WTC11 (cell line): ENCODE measurements at regions not wholly inside any gene's neighbourhood (a gene's known extent, or its start where the extent isn't known, plus 50 kb on each side); places are given as distances from the start of the nearest gene placed in this dataset.

Experiments
- ATF3 ChIP-seq: sonication (generic); formaldehyde crosslinking; conservative IDR thresholded peaks from 2 replicates; pipeline ENCODE4 v1.8.1; 2022; ENCODE audit warnings: mild to moderate bottlenecking, missing genetic modification reagents
- CREB1 ChIP-seq: sonication (generic); formaldehyde crosslinking; IDR thresholded peaks from 2 replicates; pipeline ENCODE4 v1.8.0; 2023; ENCODE audit warnings: mild to moderate bottlenecking, missing genetic modification reagents
- CTCF ChIP-seq: fragments of 200-600 bp; IDR thresholded peaks from 2 replicates; pipeline ENCODE4 v1.8.0; 2022; ENCODE audit warnings: antibody characterized with exemption
- HMGXB4 ChIP-seq: sonication (generic); formaldehyde crosslinking; IDR thresholded peaks from 2 replicates; pipeline ENCODE4 v1.8.1; 2023; ENCODE audit warnings: mild to moderate bottlenecking, moderate library complexity, missing genetic modification reagents
- IRF1 ChIP-seq: sonication (generic); formaldehyde crosslinking; IDR thresholded peaks from 2 replicates; pipeline ENCODE4 v1.8.0; 2023; ENCODE audit warnings: missing genetic modification reagents
- JUN ChIP-seq: sonication (generic); formaldehyde crosslinking; IDR thresholded peaks from 2 replicates; pipeline ENCODE4 v1.8.0; 2023; ENCODE audit warnings: mild to moderate bottlenecking, missing genetic modification reagents
- NFYB ChIP-seq: sonication (generic); formaldehyde crosslinking; conservative IDR thresholded peaks from 2 replicates; pipeline ENCODE4 v1.8.0; 2022; ENCODE audit warnings: low read depth, missing genetic modification reagents
- NR2C2 ChIP-seq: sonication (generic); formaldehyde crosslinking; IDR thresholded peaks from 2 replicates; pipeline ENCODE4 v1.8.0; 2022; ENCODE audit warnings: mild to moderate bottlenecking, missing genetic modification reagents
- ZNF263 ChIP-seq: sonication (generic); formaldehyde crosslinking; IDR thresholded peaks from 2 replicates; pipeline ENCODE4 v1.8.1; 2022; ENCODE audit warnings: low read depth, mild to moderate bottlenecking, moderate library complexity, missing genetic modification reagents
- TF ChIP-seq, protein P1 (sequence below): sonication (generic); formaldehyde crosslinking; IDR thresholded peaks from 2 replicates; pipeline ENCODE4 v1.8.0; 2022; ENCODE audit warnings: mild to moderate bottlenecking, missing genetic modification reagents
- TF ChIP-seq, protein P2 (sequence below): sonication (generic); formaldehyde crosslinking; IDR thresholded peaks from 2 replicates; pipeline ENCODE4 v1.8.1; 2022; ENCODE audit warnings: low read depth, missing genetic modification reagents, borderline replicate concordance
- TF ChIP-seq, protein P3 (sequence below): sonication (generic); formaldehyde crosslinking; IDR thresholded peaks from 2 replicates; pipeline ENCODE4 v1.8.1; 2023; ENCODE audit warnings: mild to moderate bottlenecking, missing genetic modification reagents
- TF ChIP-seq, protein P4 (sequence below): fragments of 250-450 bp; sonication (Bioruptor Pico); IDR thresholded peaks from 2 replicates; pipeline ENCODE4 v1.8.0; 2021; ENCODE audit warnings: mild to moderate bottlenecking

- TF ChIP-seq CREB1 (CRISPR knock-in tag) (no peak), ATF3 (CRISPR knock-in tag) (no peak), IRF1 (CRISPR knock-in tag) (no peak), CTCF (no peak), NFYB (CRISPR knock-in tag) (no peak), JUN (CRISPR knock-in tag) (no peak), NR2C2 (CRISPR knock-in tag) (no peak), HMGXB4 (CRISPR knock-in tag) (no peak), ZNF263 (CRISPR knock-in tag) (no peak)
- TF ChIP-seq, protein P1, sequence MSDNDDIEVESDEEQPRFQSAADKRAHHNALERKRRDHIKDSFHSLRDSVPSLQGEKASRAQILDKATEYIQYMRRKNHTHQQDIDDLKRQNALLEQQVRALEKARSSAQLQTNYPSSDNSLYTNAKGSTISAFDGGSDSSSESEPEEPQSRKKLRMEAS (CRISPR knock-in tag): no peak
- TF ChIP-seq, protein P2, sequence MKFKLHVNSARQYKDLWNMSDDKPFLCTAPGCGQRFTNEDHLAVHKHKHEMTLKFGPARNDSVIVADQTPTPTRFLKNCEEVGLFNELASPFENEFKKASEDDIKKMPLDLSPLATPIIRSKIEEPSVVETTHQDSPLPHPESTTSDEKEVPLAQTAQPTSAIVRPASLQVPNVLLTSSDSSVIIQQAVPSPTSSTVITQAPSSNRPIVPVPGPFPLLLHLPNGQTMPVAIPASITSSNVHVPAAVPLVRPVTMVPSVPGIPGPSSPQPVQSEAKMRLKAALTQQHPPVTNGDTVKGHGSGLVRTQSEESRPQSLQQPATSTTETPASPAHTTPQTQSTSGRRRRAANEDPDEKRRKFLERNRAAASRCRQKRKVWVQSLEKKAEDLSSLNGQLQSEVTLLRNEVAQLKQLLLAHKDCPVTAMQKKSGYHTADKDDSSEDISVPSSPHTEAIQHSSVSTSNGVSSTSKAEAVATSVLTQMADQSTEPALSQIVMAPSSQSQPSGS (CRISPR knock-in tag): no peak
- TF ChIP-seq, protein P3, sequence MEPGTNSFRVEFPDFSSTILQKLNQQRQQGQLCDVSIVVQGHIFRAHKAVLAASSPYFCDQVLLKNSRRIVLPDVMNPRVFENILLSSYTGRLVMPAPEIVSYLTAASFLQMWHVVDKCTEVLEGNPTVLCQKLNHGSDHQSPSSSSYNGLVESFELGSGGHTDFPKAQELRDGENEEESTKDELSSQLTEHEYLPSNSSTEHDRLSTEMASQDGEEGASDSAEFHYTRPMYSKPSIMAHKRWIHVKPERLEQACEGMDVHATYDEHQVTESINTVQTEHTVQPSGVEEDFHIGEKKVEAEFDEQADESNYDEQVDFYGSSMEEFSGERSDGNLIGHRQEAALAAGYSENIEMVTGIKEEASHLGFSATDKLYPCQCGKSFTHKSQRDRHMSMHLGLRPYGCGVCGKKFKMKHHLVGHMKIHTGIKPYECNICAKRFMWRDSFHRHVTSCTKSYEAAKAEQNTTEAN: no peak
- TF ChIP-seq, protein P4, sequence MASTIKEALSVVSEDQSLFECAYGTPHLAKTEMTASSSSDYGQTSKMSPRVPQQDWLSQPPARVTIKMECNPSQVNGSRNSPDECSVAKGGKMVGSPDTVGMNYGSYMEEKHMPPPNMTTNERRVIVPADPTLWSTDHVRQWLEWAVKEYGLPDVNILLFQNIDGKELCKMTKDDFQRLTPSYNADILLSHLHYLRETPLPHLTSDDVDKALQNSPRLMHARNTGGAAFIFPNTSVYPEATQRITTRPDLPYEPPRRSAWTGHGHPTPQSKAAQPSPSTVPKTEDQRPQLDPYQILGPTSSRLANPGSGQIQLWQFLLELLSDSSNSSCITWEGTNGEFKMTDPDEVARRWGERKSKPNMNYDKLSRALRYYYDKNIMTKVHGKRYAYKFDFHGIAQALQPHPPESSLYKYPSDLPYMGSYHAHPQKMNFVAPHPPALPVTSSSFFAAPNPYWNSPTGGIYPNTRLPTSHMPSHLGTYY (CRISPR knock-in tag): no peak
These were observed 214.9 kb upstream of the PPP1R3A start for GRCh38 chr7:114133717-114134116.
